ENCODE measurements at regions not wholly inside any gene's neighbourhood (a gene's known extent, or its start where the extent isn't known, plus 50 kb on each side); places are given as distances from the start of the nearest gene placed in this dataset.
"Not testable (repeated sequence)": the region's sequence is repeated elsewhere in the genome, so short reads cannot be mapped to it uniquely, and the experiment has no call there.

DNA sequence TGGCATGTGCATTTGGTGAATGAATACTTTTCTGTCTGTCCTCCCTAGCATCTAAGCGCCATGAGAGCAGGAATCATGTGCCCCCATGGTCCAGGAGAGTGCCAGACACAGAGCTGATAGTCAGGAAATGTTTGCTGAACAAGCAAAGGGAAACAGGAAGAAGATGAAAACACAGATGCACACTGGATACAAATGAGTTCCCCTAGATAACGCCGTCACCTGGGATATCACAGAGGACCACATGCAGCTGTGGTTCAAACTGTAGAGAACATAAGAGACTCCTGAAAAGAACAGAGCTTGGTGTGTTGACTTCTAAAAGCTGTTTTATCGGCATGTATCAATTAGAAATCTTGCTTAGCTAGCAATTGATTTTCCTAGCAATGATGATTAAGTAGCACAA, 293.7 kb downstream of the BTBD3 start:
- DNase-seq, result no peak

DNA sequence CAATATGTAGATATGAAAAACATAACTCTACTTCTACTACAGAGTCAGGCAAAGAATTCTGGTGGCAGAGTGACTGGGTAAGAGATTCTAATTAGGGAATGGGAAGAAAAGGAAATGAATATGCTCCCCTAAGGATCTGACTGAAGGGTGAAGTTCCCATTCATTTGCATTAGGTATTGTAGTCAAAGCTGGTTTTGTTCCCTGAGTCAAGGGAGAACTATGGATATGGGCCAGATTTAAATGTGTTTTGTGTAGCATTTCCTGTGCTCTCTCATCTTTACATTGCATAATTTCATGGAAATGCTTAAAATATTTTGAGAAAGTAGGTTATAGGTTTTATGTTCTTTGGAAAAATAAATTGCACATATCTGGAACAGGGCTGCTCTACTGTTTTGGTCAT, 299.7 kb downstream of the BTBD3 start:
- peak; percentile 12 for DNase-seq

DNA sequence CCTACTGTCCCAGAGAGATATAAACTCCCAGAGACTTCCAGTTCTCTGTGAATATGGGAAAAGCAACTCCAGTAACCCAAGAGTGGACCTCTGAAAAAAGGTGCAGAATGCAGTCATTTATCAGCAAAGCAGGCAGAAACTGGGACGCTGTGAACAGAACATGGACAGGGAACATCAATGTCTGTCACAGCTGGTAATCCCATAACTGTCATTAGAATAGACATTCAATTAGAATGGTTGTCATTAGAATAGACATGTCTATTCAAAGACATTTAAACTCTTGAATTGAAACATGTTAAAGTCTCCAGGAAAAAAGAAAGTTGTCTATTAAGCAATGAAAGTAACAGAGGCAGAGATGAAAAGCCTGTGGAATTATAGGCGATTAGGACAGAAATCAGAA, 302.1 kb downstream of the BTBD3 start:
- DNase-seq, result no peak

GRCh38 chr20:12223057-12223456, 305.4 kb downstream of the BTBD3 start:
- DNase-seq, result no peak

DNA sequence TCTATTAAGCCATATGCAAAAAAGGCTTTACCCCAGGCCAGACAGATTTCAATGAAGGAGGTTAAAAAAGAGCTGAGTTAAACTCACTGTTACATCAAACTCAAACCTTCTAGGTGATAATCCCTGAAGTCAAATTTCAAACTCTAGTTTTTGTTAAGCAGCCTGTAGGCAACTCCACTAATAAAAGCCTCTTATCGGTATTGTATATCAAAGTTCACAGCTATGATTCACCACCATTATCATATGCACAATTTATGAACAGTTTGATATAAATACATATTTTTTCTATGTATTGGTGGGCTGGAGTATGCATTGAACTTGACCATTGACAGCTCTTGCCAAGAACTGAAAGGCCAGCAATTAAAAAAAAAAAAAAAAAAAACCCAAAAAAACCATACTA, 308.2 kb downstream of the BTBD3 start:
- no peak for DNase-seq

DNA sequence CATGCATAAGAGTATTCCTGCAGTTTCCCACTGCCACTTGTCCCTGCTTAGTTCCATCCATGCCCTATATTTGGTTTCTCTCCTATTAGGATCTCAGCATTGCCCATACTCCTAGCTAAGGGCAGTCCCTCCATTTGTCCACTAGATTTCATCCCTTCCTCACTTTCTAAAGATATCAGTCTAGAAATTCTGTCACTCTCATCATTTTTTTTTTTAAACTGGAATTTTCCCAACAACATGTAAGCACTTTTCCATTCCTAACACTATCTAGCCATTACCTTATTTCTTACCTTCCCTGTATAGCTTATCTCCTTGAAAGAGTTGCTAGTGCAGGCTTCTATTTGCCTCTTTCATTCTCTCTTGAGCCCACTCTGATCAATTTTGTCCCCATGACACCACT, 312.2 kb downstream of the BTBD3 start:
- DNase-seq, result no peak

DNA sequence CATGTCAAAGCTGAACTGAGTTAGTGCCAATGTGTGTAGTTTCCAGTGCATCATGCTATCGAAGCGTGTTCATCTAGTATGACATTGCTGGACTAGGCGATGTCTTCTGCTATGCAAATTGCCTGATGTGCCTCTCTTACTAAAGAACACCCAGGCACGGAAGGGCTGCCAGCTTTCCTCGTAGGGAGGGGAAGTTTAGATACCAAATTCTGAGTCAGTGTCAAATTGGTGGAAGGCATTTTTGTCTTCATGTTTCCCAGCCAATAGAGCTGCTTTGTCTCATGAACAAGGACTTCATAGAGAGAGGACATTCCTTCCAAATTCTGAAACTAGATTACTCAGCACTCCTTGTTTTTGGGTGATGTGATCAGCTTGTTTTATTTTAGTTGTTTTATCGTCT, 320.1 kb downstream of the BTBD3 start:
- peak; percentile 15 for DNase-seq

DNA sequence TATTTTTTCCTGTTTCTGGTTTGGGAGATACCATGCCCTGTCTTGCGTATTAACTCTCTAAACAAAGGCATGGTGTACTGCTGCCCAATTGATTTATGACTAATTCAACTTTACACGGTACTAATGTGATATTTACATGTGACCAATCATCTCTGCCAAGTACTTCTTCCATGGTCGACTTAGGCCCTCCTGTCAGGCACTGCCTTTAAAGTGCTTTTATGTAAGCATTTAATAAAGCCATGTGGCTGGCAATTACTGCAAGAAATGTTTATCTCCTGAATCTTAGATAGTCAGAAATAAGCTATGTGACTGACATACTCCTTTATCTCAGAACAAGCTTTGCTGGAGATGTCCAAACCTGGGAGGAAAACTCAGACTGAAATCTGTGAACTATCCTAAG, 323.4 kb downstream of the BTBD3 start:
- DNase-seq, result no peak

DNA sequence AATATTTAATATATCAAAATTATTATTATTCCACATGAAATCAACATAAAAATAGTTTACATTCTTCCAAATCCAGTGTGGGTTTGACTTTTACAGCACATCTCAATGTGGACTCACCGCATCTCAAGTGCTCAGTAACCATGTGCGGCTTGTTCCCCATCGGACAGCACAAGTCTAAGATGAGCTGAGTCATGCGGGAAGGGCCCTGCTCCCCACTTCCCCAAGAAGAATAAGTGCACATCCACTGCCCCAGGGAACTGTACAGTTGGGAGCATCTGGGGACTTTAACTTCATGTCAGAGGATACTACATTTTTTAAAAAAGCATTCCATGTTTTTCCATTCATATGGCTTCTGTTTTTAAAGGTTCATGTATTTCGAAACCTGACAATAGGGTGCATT, 325.6 kb downstream of the BTBD3 start:
- no peak for DNase-seq

- no peak for DNase-seq
These were observed 330.8 kb downstream of the BTBD3 start for GRCh38 chr20:12248481-12248880.

DNA sequence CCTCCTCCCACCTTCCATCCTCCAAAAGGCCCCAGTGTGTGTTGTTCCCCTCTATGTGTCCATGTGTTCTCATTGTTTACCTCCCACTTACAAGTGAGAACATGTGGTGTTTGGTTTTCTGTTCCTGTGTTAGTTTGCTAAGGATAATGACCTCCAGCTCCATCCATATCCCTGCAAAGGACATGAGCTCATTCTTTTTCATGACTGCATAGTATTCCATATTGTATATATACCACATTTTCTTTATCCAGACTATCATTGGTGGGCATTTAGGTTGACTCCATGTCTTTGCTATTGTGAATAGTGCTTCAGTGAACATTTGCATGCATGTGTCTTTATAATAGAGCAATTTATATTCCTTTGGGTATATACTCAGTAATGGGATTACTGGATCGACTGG, 333.0 kb downstream of the BTBD3 start:
- not testable (repeated sequence) for DNase-seq

- peak; percentile 28 for DNase-seq
These were observed 335.1 kb downstream of the BTBD3 start for GRCh38 chr20:12252793-12253192.

DNA sequence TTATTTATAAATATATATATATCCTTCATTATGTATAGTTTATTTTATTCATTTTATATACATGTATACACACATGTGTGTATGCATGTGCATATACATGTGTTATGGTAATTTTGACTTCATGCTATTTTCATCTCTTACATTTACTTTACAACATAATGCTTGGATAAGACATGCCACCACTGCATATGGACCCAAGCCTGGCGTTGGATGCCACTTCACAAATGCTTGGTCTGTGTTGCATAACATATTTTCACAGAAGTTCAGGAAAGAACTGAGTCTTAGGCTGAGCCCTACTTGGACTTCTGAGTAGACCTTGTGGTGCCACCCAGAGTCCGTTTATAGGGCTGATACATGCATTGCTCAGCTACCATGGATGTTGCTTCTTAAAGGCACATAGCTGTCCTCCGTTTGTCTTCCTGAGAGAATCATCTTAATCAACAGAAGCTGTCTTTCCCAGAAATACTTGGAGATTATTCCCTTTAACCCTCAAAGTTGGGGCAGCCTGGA, 337.8 kb downstream of the BTBD3 start:
- no peak for DNase-seq

DNA sequence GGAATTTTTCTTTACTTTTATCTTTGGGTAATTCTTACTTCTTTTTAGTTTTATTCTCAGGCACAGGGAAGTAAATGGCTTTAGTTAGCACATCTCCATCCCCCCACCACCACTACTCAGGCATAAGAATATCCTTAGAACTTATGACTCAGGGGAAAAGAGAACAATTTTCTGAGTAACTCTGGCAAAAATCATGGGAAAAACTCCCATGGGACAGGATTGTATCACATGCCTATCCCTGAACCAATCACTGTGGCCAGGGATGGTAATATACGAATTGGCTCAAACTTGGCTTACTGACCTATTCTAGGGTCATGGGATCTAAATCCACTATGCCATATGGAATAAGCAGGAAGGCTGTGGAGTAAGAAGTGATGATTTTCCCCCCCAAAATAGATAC, 339.1 kb downstream of the BTBD3 start:
- no peak for DNase-seq

DNA sequence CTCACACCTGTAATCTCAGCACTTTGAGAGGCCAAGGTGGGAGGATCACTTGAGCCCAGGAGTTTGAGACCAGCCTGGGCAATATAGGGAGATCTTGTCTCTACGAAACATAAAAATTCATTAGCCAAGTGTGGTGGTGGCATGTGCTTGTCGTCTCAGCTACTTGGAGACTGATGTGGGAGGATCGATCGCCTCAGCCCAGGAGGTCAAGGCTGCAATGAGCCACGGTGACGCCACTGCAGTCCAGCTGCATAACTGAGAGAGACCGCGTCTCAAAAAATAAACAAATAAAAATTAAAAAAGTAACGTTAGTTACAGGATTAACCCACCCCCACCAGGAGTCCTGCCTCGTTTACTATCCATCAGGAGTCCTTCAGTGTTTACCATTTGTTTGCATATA, 345.1 kb downstream of the BTBD3 start:
- DNase-seq, result no peak

GRCh38 chr20:12264711-12265110, 347.0 kb downstream of the BTBD3 start:
- no peak for DNase-seq

GRCh38 chr20:12265662-12266061, 348.0 kb downstream of the BTBD3 start:
- DNase-seq, result no peak

GRCh38 chr20:12269579-12269978, 351.9 kb downstream of the BTBD3 start:
- DNase-seq, result no peak

DNA sequence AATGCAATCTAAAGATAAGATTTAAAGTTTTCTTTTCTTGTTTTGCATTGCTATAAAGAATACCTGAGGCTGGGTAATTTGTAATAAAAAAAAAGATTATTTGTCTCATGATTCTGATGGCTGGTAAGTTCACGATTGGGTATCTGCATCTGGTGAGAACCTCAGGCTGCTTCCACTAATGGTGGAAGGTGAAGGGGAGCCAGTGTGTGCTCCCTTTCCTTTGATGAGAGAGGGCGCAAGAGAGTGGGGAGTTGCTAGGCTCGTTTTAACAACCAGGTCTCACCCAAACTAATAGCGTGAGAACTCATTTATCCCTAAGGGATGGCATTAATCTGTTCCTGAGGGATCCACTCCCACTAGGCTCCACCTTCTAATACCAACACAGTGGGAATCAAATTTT, 353.2 kb downstream of the BTBD3 start:
- DNase-seq, result no peak

GRCh38 chr20:12276011-12276673, 358.4 kb downstream of the BTBD3 start:
- DNase-seq, result no peak

- peak; percentile 15 for DNase-seq
These were observed 369.9 kb downstream of the BTBD3 start for GRCh38 chr20:12287575-12287974.

GRCh38 chr20:12289465-12289864, 371.8 kb downstream of the BTBD3 start:
- no peak for DNase-seq

GRCh38 chr20:12291386-12291785, 373.7 kb downstream of the BTBD3 start:
- DNase-seq, result no peak

- no peak for DNase-seq
These were observed 376.2 kb downstream of the BTBD3 start for GRCh38 chr20:12293900-12294299.

DNA sequence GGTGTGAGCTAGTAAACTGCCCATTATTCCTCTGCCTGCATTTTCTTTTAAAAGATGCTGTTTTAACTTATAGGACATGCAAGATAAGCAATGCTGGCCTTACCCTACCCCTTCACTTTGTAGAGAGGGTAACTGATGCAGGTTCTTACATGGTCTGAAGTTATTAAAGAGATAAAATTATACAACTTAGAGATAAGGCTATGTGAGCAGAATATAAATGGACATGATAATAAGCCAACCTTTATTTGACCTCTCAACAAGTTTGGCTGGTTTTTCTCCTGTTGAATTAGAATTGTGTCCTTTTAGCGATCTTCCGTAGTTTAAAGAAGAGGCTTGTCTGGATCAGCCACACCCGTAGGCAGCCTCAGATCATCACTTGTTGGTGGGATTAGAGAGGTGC, 377.0 kb downstream of the BTBD3 start:
- no peak for DNase-seq

All from HCEC 1CT (cell line).